LNCAP (cell line): ENCODE measurements at regions not wholly inside any gene's neighbourhood (a gene's known extent, or its start where the extent isn't known, plus 50 kb on each side); places are given as distances from the start of the nearest gene placed in this dataset.

Source experiments
- TF ChIP-seq, protein P1 (sequence below): fragments of 450-650 bp; IDR thresholded peaks from 2 replicates; pipeline ENCODE4 v1.5.1; 2017; ENCODE audit warnings: mild to moderate bottlenecking

DNA sequence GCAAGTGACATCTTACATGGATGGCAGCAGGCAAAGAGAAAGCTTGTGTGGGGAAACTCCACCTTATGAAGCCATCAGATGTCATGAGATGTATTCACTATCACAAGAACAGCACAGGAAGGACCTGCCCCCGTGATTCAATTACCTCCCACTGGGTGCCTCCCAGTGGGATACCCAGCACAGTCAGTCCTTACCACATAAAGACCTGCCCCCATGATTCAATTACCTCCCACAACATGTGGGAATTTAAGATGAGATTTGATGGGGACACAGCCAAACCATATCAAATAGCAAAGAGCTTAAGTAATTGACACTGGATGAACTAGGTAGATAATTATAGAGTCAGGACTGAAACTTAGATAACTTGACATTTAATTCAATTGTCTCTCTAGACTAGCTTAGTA, 85.6 kb downstream of the SLIT2 start:
- TF ChIP-seq, protein P1, sequence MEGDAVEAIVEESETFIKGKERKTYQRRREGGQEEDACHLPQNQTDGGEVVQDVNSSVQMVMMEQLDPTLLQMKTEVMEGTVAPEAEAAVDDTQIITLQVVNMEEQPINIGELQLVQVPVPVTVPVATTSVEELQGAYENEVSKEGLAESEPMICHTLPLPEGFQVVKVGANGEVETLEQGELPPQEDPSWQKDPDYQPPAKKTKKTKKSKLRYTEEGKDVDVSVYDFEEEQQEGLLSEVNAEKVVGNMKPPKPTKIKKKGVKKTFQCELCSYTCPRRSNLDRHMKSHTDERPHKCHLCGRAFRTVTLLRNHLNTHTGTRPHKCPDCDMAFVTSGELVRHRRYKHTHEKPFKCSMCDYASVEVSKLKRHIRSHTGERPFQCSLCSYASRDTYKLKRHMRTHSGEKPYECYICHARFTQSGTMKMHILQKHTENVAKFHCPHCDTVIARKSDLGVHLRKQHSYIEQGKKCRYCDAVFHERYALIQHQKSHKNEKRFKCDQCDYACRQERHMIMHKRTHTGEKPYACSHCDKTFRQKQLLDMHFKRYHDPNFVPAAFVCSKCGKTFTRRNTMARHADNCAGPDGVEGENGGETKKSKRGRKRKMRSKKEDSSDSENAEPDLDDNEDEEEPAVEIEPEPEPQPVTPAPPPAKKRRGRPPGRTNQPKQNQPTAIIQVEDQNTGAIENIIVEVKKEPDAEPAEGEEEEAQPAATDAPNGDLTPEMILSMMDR: no peak

DNA sequence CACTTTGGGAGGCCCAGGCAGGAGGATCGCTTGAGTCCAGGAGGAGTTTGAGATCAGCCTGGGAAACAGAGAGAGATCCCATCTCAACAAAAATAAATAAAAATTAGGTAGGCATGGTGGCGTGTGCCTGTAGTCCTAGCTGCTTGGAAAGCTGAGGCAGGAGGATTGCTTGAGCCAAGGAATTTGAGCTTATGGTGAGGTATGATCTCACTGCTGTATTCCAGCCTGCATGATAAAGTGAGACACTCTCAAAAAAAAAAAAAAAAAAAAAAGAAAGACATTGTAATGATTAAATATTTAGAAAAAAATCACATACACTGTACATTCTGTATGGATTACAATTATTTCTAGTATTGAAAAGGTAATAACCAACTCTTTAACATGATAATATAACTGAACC, 87.1 kb downstream of the SLIT2 start:
- TF ChIP-seq, protein P1: no peak

DNA sequence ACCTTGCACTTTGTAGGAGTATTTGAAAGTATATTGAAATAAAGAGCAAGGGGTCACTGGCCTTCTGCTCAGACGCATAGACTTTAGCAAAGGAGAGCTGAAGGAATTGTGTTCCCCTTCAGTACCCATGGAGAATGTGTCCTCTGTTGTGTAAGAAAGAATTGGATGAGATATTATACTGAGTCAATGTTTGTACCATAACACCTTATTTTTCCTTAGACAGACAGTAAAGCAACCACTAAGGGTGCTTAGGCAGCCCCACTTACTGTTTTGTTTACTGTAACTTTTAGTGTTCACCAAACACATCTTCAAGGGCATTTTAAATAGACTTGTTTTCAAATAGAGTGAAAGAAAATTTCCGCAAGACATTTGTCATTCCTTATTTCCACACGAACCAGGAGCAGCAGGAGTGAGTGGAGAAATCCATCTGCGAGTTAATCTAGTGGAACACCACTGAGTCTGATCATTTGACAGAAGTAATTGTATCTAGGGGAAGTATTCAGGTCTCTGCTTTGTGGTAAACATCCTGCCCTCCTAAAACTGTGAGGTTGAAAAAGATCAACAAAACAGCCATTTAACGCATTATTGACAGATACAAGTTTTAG, 89.5 kb downstream of the SLIT2 start:
- TF ChIP-seq, protein P1: no peak

DNA sequence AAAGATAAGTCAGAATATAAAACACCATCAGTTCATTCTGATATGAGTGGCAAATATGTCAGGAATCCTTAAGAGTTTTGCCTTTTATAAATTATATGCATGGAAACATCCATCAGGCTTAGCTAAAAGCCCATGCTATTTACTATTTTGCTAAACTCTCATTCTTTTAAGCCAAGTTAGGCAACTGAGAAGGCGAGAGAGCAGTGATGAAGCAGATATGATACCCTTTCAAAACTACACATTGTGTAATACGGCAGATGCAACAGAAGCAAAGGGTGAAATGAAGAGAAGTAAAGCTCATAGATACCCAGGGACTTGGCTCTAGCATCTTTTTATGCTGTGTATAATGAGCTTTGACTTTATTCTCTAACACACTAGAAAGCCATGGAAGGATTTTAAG, 95.8 kb downstream of the SLIT2 start:
- TF ChIP-seq, protein P1: no peak

DNA sequence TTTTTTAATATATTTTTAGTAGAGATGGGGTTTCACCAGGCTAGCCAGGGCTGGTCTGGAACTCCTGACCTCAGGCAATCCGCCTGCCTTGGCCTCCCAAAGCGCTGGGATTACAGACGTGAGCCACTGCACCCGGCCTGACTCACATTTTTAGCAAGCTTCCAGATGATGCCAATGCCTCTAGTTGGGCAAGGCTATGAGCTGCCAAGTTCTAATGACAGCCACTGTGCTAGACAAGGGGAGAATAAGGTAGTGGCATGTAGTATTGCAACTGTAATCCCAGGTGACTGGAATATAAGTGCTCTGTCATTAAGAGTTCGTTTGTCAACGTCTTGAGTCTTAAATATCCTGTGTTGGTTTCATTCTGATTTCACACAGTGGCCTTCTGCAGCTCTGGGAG, 96.7 kb downstream of the SLIT2 start:
- TF ChIP-seq, protein P1: no peak

DNA sequence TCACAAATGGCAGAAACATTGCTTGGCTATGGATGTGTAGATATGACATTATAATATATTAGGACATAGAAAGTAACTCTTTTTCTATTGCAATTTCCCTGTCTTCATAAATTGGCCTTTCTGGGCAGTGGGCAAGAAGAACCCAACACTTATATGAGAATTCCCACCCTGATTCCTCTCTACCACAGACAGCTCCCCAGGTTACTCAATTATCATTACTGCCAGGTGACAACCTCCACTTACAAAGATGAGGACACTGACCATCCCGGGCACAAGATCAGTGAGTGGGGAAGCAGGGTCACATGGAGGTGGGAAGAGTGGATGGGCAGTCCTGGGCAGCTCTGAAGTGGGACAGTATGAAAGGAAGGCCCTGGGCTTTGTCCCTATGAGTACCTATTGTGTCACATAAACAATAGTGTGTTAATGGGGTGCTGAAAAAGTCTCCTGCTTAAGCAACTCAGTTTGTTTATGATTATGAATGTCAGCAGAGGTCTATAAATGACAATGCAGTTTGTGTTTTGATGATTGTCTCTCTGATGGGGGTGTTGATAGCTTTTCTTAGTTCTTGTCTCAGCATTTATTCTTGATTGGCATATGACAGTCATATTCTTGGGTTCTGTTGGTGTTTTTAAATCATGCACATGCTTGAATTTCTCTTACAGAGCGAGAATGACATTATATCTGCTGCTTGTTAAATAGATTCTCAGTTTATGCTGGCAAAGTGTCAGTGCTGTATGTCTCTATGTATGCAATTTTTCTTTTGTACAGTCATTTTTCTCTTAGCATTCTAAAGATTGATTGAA, 99.9 kb downstream of the SLIT2 start:
- TF ChIP-seq, protein P1: no peak

DNA sequence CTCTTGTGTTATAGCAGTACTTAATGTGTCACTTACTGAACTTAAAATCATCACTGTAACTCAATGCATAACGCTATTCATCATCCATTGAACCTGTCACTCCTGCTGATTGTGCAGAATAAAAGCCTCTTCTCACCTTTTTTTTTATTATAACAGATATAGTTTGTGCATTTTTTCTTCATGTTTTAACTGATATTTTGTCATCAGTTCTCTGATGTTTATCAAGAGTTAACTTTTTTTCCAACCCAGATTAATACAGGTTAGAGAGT, 100.4 kb downstream of the SLIT2 start:
- TF ChIP-seq, protein P1: no peak

DNA sequence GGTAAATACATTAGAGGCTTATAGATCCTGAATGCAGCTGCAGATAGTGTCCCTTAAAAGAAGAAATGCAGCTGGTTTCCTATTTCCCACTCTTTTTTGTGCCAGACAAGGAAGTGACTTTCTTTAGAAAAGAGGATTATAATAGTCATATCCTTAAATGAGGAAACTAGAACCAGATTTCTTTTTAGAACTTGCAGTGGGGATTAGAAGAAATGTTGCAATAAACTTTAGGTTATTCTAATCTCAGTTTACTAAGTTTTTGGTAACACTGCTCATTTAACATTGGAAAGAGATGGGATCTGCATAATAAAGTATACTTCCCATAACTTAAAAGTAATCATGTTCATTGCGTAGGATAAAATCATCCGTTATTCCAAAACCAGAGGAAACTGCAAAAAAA, 101.9 kb downstream of the SLIT2 start:
- TF ChIP-seq, protein P1: no peak
